HK-2 (cell line): ENCODE measurements at regions not wholly inside any gene's neighbourhood (a gene's known extent, or its start where the extent isn't known, plus 50 kb on each side); places are given as distances from the start of the nearest gene placed in this dataset.
"Not testable (repeated sequence)": the region's sequence is repeated elsewhere in the genome, so short reads cannot be mapped to it uniquely, and the experiment has no call there.

Experiments used
- DNase-seq: peaks from one replicate; pipeline ENCODE4 v3.0.0-alpha.2; 2018; ENCODE audit not compliant: unreplicated experiment

GRCh38 chr22:26768952-26769351 is 111.6 kb downstream of the MIAT start:
- DNase-seq: no peak

- DNase-seq: no peak
These were observed 112.3 kb downstream of the MIAT start for GRCh38 chr22:26769663-26770062.

- DNase-seq: no peak
These were observed 113.2 kb downstream of the MIAT start for GRCh38 chr22:26770624-26771023.

GRCh38 chr22:26773054-26773453 is 115.7 kb downstream of the MIAT start:
- DNase-seq: not testable (repeated sequence)

GRCh38 chr22:26775394-26775793 is 118.0 kb downstream of the MIAT start:
- no peak for DNase-seq

- DNase-seq: no peak
These were observed 119.9 kb downstream of the MIAT start for GRCh38 chr22:26777156-26777801.

- no peak for DNase-seq
These were observed 121.0 kb downstream of the MIAT start for GRCh38 chr22:26778372-26778771.

GRCh38 chr22:26779108-26779507 is 121.7 kb downstream of the MIAT start:
- no peak for DNase-seq

- no peak for DNase-seq
These were observed 122.5 kb downstream of the MIAT start for GRCh38 chr22:26779929-26780328.

- DNase-seq: no peak
These were observed 123.1 kb downstream of the MIAT start for GRCh38 chr22:26780521-26780920.

- DNase-seq: no peak
These were observed 123.7 kb downstream of the MIAT start for GRCh38 chr22:26781062-26781461.

- no peak for DNase-seq
These were observed 124.2 kb downstream of the MIAT start for GRCh38 chr22:26781596-26781995.

GRCh38 chr22:26783885-26784284 is 126.5 kb downstream of the MIAT start:
- DNase-seq: no peak

- no peak for DNase-seq
These were observed 127.4 kb downstream of the MIAT start for GRCh38 chr22:26784772-26785171.

GRCh38 chr22:26785932-26786331 is 128.5 kb downstream of the MIAT start:
- DNase-seq: no peak

- no peak for DNase-seq
These were observed 129.0 kb downstream of the MIAT start for GRCh38 chr22:26786398-26786797.

GRCh38 chr22:26789951-26790350 is 132.6 kb downstream of the MIAT start:
- DNase-seq: no peak

- DNase-seq: no peak
These were observed 135.1 kb downstream of the MIAT start for GRCh38 chr22:26792522-26792921.

- no peak for DNase-seq
These were observed 139.4 kb downstream of the MIAT start for GRCh38 chr22:26796785-26797184.

GRCh38 chr22:26797910-26798309 is 140.5 kb downstream of the MIAT start:
- DNase-seq: no peak

GRCh38 chr22:26798462-26799065 is 141.2 kb downstream of the MIAT start:
- DNase-seq: no peak

GRCh38 chr22:26800858-26801257 is 143.5 kb downstream of the MIAT start:
- DNase-seq: no peak

GRCh38 chr22:26801449-26801848 is 144.1 kb downstream of the MIAT start:
- no peak for DNase-seq

- DNase-seq: no peak
These were observed 146.9 kb downstream of the MIAT start for GRCh38 chr22:26804315-26804714.
